ENCODE measurements at regions not wholly inside any gene's neighbourhood (a gene's known extent, or its start where the extent isn't known, plus 50 kb on each side); places are given as distances from the start of the nearest gene placed in this dataset.

DNA sequence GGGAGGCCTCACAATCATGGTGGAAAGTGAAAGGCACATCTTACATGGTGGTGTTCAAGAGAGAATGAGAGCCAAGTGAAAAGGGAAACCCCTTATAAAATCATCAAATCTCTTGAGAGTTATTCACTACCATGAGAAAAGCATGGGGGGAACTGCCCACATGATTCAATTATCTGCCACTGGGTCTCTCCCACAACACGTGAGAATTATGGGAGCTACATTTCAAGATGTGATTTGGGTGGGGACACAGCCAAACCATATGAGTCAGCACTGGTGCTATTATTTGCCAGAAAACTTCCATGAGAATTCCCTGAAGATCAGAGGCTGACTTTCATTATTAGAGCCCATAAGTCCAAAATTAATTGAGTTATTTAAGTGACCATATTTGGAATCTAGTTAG, 1001.2 kb upstream of the POT1 start:
- Histone ChIP-seq H3K36me3 (ENCODE audit: low read depth) (no peaks in the 10 kb centered on the region), H3K9me3 (ENCODE audit: insufficient read depth, low read depth) (no peaks in the 10 kb centered on the region), H3K9me2 (ENCODE audit: insufficient read depth) (no peaks in the 10 kb centered on the region), H3F3A (ENCODE audit: insufficient read depth, low read depth) (no peaks in the 10 kb centered on the region), H2AFZ (no peak overlapping the region), H3K4me3 (no peak overlapping the region), H3K4me1 (replicated peaks; ENCODE audit: insufficient read depth) (no peaks in the 10 kb centered on the region), H4K20me1 (ENCODE audit: insufficient read depth) (no peaks in the 10 kb centered on the region), H3K4me2 (no peak overlapping the region), H3K79me2 (ENCODE audit: low read depth) (no peaks in the 10 kb centered on the region), H3K27ac (no peak overlapping the region), H3K27me3 (ENCODE audit: insufficient read depth, low read depth) (no peaks in the 10 kb centered on the region)
- no peak for TF ChIP-seq EZH2 (IDR thresholded peaks at IDR 0.05; ENCODE audit: low read depth)
- TF ChIP-seq, protein P1, sequence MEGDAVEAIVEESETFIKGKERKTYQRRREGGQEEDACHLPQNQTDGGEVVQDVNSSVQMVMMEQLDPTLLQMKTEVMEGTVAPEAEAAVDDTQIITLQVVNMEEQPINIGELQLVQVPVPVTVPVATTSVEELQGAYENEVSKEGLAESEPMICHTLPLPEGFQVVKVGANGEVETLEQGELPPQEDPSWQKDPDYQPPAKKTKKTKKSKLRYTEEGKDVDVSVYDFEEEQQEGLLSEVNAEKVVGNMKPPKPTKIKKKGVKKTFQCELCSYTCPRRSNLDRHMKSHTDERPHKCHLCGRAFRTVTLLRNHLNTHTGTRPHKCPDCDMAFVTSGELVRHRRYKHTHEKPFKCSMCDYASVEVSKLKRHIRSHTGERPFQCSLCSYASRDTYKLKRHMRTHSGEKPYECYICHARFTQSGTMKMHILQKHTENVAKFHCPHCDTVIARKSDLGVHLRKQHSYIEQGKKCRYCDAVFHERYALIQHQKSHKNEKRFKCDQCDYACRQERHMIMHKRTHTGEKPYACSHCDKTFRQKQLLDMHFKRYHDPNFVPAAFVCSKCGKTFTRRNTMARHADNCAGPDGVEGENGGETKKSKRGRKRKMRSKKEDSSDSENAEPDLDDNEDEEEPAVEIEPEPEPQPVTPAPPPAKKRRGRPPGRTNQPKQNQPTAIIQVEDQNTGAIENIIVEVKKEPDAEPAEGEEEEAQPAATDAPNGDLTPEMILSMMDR (conservative IDR thresholded peaks at IDR 0.05) = no peak
- intact Hi-C loops (cut with micrococcal nuclease; ENCODE audit: unreplicated experiment) = loop anchor here (10.0 kb wide), 1 partner anchor 866 kb away; no protein-coding TSS in a partner anchor
- no TSS peak for BruUV-seq (replicated peaks)
- ChIA-PET CTCF (no interaction called here), POLR2A (ENCODE audit: unreplicated experiment) (no interaction called here)
- DNase-seq = no peak

DNA sequence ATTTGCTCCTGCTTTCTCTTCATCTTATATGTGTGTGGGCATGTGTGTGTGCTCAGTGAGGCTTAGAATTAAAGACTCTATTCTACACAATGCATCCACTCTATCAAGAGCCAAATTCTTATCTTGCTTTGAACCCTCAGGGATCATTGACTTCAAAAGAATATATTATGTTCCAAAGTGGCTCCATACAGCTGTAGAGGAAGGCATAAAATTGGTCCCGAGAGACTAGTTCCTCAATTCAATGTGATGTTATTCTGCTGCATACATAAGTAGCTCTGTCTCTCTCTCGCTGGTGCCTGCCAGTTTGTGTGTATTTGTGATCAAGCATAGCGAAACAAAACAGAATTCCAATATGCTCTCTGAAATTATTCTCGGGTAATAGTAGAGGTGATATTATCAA, 997.9 kb upstream of the POT1 start:
- no peak overlapping the region for H3K4me3 ChIP-seq
- no peak overlapping the region for H2AFZ ChIP-seq
- intact Hi-C loops (cut with micrococcal nuclease; ENCODE audit: unreplicated experiment) = no loop called here
- POLR2A ChIA-PET (ENCODE audit: unreplicated experiment) = no interaction called here
- no TSS peak for BruUV-seq (replicated peaks)
- H3K79me2 ChIP-seq (ENCODE audit: low read depth) = no peaks in the 10 kb centered on the region
- no peak for DNase-seq
- no peaks in the 10 kb centered on the region for H3K9me3 ChIP-seq (ENCODE audit: insufficient read depth, low read depth)
- H3F3A ChIP-seq (ENCODE audit: insufficient read depth, low read depth) = no peaks in the 10 kb centered on the region
- H3K4me2 ChIP-seq = no peak overlapping the region
- no peak for TF ChIP-seq EZH2 (IDR thresholded peaks at IDR 0.05; ENCODE audit: low read depth)
- TF ChIP-seq, protein P1 (conservative IDR thresholded peaks at IDR 0.05) = no peak
- no peak overlapping the region for H3K27ac ChIP-seq
- no peaks in the 10 kb centered on the region for H3K27me3 ChIP-seq (ENCODE audit: insufficient read depth, low read depth)
- H4K20me1 ChIP-seq (ENCODE audit: insufficient read depth) = no peaks in the 10 kb centered on the region
- CTCF ChIA-PET = interaction anchor here (0.7 kb wide), 1 partner anchor 16 kb away, joined by 6 read pairs; no protein-coding TSS in a partner anchor
- H3K4me1 ChIP-seq (replicated peaks; ENCODE audit: insufficient read depth) = no peaks in the 10 kb centered on the region
- no peaks in the 10 kb centered on the region for H3K36me3 ChIP-seq (ENCODE audit: low read depth)
- no peaks in the 10 kb centered on the region for H3K9me2 ChIP-seq (ENCODE audit: insufficient read depth)

DNA sequence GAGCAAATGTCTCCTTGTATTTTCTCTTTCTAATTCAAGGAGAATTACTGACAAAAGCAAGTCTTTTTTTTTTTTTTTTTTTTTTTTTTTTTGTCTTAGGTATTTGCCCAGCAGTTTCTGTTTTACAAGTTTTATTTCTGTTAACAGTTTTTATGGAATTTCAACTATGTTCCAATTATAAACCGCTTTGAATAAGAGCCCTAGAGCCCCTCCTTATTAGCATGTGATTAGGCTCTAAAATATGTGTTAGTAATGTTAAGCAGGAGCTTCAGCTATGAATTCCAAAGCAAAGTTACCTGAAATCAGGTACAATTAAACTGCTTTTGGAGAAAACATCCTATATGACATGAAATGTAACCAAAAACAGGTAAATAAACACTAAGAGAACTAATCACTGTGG, 997.0 kb upstream of the POT1 start:
- no peaks in the 10 kb centered on the region for H3F3A ChIP-seq (ENCODE audit: insufficient read depth, low read depth)
- no peak overlapping the region for H3K4me3 ChIP-seq
- no peaks in the 10 kb centered on the region for H3K27me3 ChIP-seq (ENCODE audit: insufficient read depth, low read depth)
- H4K20me1 ChIP-seq (ENCODE audit: insufficient read depth) = no peaks in the 10 kb centered on the region
- no peaks in the 10 kb centered on the region for H3K9me3 ChIP-seq (ENCODE audit: insufficient read depth, low read depth)
- intact Hi-C loops (cut with micrococcal nuclease; ENCODE audit: unreplicated experiment) = no loop called here
- DNase-seq = no peak
- CTCF ChIA-PET = interaction anchor here (0.7 kb wide), 1 partner anchor 1871 kb away, joined by 10 read pairs; no protein-coding TSS in a partner anchor
- H3K9me2 ChIP-seq (ENCODE audit: insufficient read depth) = no peaks in the 10 kb centered on the region
- no peaks in the 10 kb centered on the region for H3K79me2 ChIP-seq (ENCODE audit: low read depth)
- POLR2A ChIA-PET (ENCODE audit: unreplicated experiment) = no interaction called here
- H2AFZ ChIP-seq = no peak overlapping the region
- no peak overlapping the region for H3K27ac ChIP-seq
- TF ChIP-seq, protein P1 (conservative IDR thresholded peaks at IDR 0.05) = no peak
- TF ChIP-seq EZH2 (IDR thresholded peaks at IDR 0.05; ENCODE audit: low read depth) = no peak
- H3K4me1 ChIP-seq (replicated peaks; ENCODE audit: insufficient read depth) = no peaks in the 10 kb centered on the region
- no peak overlapping the region for H3K4me2 ChIP-seq
- H3K36me3 ChIP-seq (ENCODE audit: low read depth) = no peaks in the 10 kb centered on the region
- no TSS peak for BruUV-seq (replicated peaks)
